Activated CD8-positive, alpha-beta T cell treated with anti-CD3 and anti-CD28 coated beads for 36 hours (primary cell): ENCODE measurements at regions not wholly inside any gene's neighbourhood (a gene's known extent, or its start where the extent isn't known, plus 50 kb on each side); places are given as distances from the start of the nearest gene placed in this dataset.

Experiments
- ATAC-seq: fragments of 200-7000 bp; cut with Tn5 transposase; one replicate; pipeline ENCODE4 v1.10.0; 2021; ENCODE audit warnings: mild to moderate bottlenecking, moderate library complexity
- CTCF ChIA-PET: fragments of 350-600 bp; sonication (Branson Sonifier 250); formaldehyde crosslinking; loops from one replicate; lab custom pipeline; 2021; ENCODE audit warnings: antibody characterized with exemption; lab: Charles Lee
- POLR2A ChIA-PET: fragments of 350-600 bp; sonication (Branson Sonifier 250); formaldehyde crosslinking; loops from one replicate; lab custom pipeline; 2021; ENCODE audit warnings: antibody characterized with exemption; lab: Charles Lee
- DNase-seq: peaks from one replicate; pipeline ENCODE4 v3.0.0-alpha.2; 2020
- H3K27ac Mint-ChIP-seq: one replicate; pipeline ENCODE4 v1.8.0; 2021; ENCODE audit warnings: mild to moderate bottlenecking, mixed read lengths
- H3K27me3 Mint-ChIP-seq: one replicate; pipeline ENCODE4 v1.8.0; 2021; ENCODE audit warnings: mixed read lengths
- H3K36me3 Mint-ChIP-seq: one replicate; pipeline ENCODE4 v1.8.0; 2021; ENCODE audit warnings: low read depth, mixed read lengths
- H3K4me1 Mint-ChIP-seq: one replicate; pipeline ENCODE4 v1.8.0; 2021; ENCODE audit warnings: low read depth, mixed read lengths
- H3K4me3 Mint-ChIP-seq: one replicate; pipeline ENCODE4 v1.8.0; 2021; ENCODE audit warnings: mild to moderate bottlenecking, moderate library complexity, mixed read lengths
- H3K9me3 Mint-ChIP-seq: one replicate; pipeline ENCODE4 v1.8.0; 2021; ENCODE audit warnings: mixed read lengths
- CTCF ChIP-seq: fragments of 200-600 bp; IDR thresholded peaks from one replicate; pipeline ENCODE4 v1.8.0; 2022; ENCODE audit warnings: antibody characterized with exemption, mild to moderate bottlenecking
- intact Hi-C: fragments of 100-400 bp; cut with micrococcal nuclease; formaldehyde crosslinking; loops from one replicate; pipeline ENCODE4 v1.10.0; 2022

- peaks cover 4% of the 10 kb centered on the region for H3K4me1 Mint-ChIP-seq
- no peak for TF ChIP-seq CTCF
- H3K27ac Mint-ChIP-seq: no peak overlapping the region
- no peak for ATAC-seq
- DNase-seq: no peak
- no peak overlapping the region for H3K4me3 Mint-ChIP-seq
- H3K36me3 Mint-ChIP-seq: no peaks in the 10 kb centered on the region
- intact Hi-C loops: no loop called here
- no peaks in the 10 kb centered on the region for H3K27me3 Mint-ChIP-seq
- CTCF ChIA-PET: interaction anchor here (1.1 kb wide), 1 partner anchor 254 kb away, joined by 3 read pairs; no protein-coding TSS in a partner anchor
- no peaks in the 10 kb centered on the region for H3K9me3 Mint-ChIP-seq
- POLR2A ChIA-PET: interaction anchor here (1.4 kb wide), 1 partner anchor 43 kb away, joined by 3 read pairs; no protein-coding TSS in a partner anchor
Measured at GRCh38 chr5:52661903-52662595, 125.7 kb upstream of the ITGA1 start.

DNA sequence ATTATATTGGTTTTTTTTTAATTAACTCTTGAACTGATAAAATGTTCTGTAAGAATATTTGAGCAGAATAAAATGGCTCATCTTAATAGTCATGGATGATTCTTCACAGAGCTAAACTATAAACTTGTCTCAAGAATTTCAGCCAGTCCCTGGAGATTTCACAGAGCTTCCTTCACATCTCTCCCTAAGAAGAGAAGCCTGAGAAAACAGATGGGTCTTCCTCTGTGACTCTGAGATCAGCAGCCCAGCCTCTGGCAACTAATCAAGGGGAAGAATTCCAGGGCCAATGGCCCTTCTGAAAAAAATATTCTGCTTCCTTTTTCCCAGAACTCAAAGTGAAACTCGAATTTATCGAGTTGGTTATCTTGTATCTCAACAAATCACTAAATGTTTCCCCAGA is 122.2 kb upstream of the ITGA1 start:
- peaks cover 2% of the 10 kb centered on the region for H3K4me1 Mint-ChIP-seq
- intact Hi-C loops: no loop called here
- no peaks in the 10 kb centered on the region for H3K9me3 Mint-ChIP-seq
- DNase-seq (no peak), ATAC-seq (no peak)
- H3K27ac Mint-ChIP-seq: no peak overlapping the region
- ChIA-PET POLR2A (no interaction called here), CTCF (interaction anchor here (0.6 to 0.9 kb wide), 3 partner anchors 184 to 432 kb away, joined by 3 read pairs; no protein-coding TSS in a partner anchor)
- TF ChIP-seq CTCF: no peak
- H3K36me3 Mint-ChIP-seq: no peaks in the 10 kb centered on the region
- H3K4me3 Mint-ChIP-seq: no peak overlapping the region
- no peaks in the 10 kb centered on the region for H3K27me3 Mint-ChIP-seq

DNA sequence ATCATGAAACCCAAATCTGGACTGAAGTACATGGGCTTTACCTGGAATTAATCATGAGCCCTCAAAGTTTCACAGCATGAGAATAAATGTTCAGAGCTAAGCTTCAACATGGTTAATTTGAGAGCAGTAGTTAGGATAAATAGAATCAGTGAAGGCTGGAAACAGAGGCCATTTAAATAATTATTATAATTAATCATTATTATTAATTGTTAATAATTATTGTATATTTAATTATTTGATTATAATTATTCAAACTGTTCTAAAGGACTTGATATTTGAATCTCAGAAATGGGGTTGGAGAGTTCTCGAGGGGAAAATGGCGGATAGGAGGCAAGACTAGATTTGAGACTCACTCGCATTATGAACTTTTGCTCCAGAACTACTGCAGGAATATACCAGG is 119.6 kb upstream of the ITGA1 start:
- no peak for TF ChIP-seq CTCF
- ATAC-seq (no peak), DNase-seq (no peak)
- ChIA-PET POLR2A (no interaction called here), CTCF (no interaction called here)
- Mint-ChIP-seq H3K4me1 (peaks cover 2% of the 10 kb centered on the region), H3K36me3 (no peaks in the 10 kb centered on the region), H3K9me3 (no peaks in the 10 kb centered on the region), H3K4me3 (no peak overlapping the region), H3K27me3 (no peaks in the 10 kb centered on the region), H3K27ac (no peak overlapping the region)
- intact Hi-C loops: no loop called here

DNA sequence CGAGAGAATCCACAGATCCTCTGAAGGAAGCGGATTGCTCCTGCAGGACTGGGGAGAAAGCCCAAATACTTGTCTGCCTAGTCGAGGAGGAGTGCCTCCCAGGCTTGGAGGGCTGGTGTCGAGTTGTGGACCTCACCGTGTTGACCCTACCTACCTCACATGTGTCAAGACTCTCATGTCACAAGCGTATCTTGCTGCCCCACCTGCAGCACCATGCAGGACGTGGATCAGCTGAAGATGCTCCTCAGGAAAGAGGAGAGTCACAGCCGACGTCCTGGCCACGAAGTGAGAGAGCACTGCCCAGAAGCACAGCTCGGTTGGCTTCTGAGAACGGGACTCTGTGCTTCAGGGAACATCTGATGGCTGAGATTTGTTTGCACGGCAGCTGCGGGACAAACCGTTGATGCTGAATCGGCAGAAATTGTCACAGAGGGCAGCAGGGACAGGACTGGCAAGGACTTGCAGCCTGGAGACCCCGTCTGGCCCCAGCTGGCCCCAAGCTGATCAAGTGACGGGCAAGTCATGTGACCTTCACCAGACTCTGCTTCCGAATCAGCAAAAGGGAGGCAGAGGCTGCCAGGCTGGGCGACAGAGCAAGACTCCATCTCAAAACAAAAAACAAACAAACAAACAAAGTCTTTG is 119.1 kb upstream of the ITGA1 start:
- intact Hi-C loops: no loop called here

More for the DNA sequence above, 119.1 kb upstream of the ITGA1 start:
- H3K4me3 Mint-ChIP-seq: no peak overlapping the region
- H3K27me3 Mint-ChIP-seq: no peaks in the 10 kb centered on the region
- DNase-seq: no peak
- CTCF ChIA-PET: no interaction called here
- H3K27ac Mint-ChIP-seq: no peak overlapping the region
- no peak for TF ChIP-seq CTCF
- H3K9me3 Mint-ChIP-seq: no peaks in the 10 kb centered on the region
- POLR2A ChIA-PET: no interaction called here
- H3K36me3 Mint-ChIP-seq: no peaks in the 10 kb centered on the region
- H3K4me1 Mint-ChIP-seq: peaks cover 2% of the 10 kb centered on the region
- no peak for ATAC-seq
